ENCODE measurements at regions not wholly inside any gene's neighbourhood (a gene's known extent, or its start where the extent isn't known, plus 50 kb on each side); places are given as distances from the start of the nearest gene placed in this dataset.

DNA sequence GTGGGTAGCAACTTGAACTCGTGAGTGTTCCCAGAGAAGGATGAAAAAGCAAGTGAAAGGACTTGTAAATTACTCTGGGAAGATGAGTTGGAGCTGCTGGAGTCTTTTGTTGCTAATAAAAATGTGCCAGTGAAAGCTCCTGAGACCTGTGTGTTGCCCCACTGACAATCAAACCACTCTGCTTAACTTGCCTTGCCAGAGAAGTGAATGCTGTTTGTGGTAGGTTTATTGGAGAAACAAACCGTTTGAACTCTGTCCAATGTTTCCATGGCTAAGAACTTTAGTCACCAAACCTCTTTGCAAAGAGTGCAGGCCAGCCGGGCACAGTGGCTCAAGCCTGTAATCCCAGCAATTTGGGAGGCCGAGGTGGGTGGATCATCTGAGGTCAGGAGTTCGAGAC lies 586.9 kb downstream of the PCDH7 start:
- no peak for DNase-seq

DNA sequence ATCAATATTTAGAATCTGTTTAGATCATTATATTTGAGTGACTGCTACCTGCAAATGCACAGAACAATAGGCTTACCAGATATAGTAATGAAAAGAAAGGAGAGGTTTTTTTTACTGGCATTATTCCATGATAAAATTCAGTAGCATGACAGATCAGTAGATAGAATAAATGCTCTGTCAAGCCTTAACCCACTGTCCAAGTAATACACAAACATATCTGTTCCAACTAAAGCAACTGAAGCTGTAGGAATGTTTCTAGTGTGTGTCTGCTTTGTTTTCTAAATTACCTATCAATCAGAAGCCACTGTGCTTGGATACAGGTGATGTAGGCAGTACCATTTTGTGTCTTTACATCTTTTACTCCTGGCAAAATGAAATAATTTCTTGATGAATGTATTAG lies 604.6 kb downstream of the PCDH7 start:
- no peak for DNase-seq

DNA sequence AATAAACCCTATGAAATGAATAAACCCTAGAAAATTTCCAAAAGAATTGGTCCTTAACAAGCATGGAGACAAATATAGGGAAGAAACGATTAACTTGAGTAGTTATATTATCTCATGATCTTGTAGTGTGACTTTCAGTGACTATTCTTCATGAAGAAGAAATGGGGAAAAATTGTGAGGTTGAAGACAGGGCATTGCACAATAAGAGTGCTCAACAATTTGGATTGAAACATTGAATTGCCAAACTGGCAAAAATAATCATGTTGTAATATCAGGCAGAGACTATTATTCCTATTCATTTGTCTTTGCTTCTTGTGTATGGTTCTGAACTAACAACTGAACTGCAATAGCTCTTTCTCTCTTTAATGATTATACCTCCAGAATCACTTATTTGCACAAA lies 605.1 kb downstream of the PCDH7 start:
- no peak for DNase-seq

DNA sequence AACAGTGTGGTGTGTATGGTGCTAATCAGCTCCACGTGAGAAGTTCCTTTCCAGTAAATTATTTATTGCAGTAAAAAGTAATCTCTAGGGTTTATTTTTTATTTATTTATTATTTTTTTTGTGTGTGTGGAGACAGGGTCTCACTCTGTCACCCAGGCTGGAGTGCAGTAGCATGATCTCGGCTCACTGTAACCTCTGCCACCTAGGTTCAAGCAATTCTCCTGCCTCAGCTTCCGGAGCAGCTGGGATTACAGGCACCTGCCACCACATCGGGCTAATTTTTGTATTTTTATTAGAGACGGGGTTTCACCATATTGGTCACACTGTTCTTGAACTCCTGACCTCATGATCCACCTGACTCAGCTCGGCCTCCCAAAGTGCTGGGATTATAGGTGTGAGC lies 606.9 kb downstream of the PCDH7 start:
- DNase-seq = no peak

DNA sequence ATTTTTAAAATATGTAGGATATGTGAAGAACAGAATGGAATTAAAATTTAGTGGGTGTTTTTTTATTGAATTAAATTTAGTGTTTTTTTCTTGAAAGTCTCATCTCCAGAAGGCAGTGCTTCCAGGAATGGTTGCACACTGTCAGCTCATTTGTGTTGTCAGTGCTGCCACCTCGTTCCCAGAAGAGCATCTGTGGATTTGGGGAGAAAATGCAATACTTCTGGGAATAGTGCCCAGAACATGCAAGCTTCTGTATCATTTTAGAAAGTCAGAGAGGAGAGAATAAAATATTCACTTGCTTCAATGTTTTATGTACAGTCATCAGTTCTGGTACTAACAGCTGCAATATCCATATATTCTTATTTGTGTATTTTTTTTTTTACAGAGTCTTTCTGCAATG lies 608.8 kb downstream of the PCDH7 start:
- no peak for DNase-seq

DNA sequence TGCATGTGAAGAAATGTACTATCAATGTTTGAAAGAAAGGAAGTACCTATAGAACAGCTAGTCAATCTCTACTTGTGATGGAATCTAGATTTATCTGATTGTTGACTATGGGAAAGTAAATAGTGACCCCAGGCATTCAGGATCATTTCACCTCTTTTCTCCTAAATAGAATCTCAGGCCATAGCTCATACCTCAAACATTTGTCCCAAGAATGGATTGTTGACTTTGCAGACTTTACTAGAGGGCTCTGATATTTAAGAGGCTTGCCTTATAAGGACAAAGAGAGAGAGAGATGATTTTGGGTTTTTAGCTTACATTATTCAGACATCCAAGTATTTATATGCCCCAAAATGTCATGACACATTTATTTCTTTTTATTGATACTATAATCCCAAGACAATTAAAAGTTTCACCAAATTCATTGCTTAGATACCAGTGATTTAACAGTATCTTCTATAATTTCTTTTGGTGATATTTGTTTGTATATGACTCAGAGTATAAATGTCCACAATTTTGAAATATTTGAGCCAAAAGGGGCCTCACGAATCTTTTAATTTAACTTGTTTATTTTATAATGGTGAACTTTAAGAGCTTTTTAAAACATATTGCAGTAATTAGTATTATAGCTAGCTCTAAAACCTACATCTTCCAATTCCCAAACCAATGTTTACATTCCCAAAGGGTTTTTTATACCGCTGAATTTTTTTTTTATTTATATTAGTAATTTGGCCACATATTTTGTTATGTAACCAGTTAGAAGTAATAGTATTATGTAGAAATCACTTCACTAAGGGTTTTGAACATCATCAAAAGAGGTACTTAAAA lies 614.1 kb downstream of the PCDH7 start:
- no peak for DNase-seq

DNA sequence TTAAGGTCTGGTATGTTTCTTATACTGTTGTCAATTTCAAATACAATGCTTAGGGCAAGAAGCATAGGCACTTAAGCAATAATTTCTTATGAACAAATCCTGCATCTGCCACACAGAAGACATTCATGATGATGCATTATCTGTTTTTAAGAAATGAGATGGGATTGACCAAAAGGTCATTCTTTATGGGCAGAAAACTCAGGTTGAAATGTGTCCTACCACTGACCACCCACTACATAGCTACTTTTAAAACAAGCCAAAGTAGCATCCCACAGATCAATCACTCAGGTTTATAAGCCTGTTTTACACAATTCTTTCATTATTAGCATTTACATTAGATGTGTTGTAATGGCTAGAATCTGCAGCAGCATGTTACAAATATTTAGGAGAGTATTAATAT lies 617.8 kb downstream of the PCDH7 start:
- DNase-seq = no peak

DNA sequence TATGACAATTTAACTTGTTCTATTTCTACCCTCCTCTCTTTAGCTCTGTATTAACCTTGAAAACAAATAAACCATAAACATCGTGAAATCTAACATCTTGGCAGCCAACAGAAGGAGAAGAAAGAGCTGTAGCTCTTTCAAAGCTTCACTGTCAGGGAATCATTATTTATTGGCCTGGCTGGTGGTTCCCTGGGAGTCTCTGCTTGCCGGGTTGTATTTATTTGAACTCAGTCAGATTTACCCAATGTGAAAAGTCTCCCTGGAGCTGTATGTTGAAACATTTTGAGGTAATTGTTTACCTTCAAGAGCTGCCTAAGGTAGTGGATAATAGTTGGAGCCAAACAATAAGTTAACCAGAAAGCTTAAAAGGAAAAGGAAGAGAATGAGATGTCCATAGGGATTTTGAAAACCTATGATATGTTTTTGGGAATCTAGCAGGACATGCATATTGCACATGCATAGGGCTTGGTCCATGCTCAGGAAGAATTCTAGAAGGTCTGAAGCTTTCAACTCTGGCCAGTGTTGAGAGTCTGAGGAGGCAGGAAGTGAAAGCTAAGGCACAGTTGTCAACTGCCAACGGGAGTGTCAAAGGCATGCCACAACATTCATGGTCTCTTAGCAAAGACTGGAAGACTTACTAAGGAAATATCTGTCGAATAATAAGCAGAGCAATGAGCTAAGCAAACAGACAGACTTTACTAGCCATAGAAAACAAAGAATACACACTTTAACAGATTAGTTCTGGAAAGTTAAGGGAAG lies 621.6 kb downstream of the PCDH7 start:
- DNase-seq = no peak

DNA sequence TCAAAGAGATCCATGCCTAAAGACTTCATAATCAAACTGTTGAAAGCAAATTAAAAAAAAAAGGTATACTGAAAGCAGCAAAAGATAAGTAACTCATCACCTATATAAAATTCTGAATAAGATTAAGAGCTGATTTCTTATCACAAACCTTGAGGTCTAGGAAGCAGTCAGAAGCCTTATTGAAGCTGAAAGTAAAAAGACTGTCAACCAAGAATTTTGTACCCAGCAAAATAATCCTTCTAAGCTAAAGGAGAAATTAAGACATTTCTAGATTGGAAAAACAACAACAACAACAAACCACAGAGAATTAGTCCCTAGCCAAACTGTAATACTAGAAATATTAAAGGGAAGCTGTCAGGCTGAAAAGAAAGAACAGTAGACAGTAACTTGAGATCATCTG lies 622.9 kb downstream of the PCDH7 start:
- no peak for DNase-seq

DNA sequence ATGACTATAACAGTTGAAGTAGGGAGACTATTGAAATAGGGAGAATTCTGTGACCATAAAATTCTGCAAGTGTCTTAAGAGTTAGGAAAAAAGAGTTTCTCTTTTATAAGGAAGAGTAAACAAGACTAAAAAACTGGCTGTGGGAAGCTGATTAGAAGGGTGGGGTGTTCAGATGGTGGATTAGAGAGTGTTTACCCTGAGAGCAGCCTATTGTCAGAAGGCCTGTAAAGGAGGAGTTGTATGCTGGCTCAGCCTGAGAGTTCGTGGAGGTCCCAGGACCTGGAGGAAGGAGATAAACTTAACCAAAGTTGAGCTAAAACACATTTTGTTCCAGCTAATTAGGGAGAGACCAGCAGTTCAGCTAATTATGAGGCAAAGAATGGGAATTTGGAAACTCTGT lies 629.7 kb downstream of the PCDH7 start:
- DNase-seq = no peak

DNA sequence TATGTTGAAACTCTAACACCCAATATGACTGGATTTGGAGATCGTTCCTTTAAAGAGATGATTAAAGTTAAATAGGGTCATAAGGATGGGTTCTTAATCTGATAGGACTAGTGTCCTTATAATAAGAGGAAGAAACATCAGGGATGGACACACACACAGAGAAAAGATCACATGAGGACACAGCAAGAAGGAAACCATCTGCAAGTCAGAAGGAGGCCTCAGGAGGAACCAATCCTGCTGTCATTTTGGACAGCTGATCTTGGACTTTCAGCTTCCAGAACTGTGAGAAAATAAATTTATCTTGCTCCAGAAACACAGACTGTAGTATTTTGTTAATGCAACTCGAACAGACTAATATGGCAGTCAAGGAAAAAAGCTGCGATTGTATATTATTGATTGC lies 631.5 kb downstream of the PCDH7 start:
- no peak for DNase-seq

DNA sequence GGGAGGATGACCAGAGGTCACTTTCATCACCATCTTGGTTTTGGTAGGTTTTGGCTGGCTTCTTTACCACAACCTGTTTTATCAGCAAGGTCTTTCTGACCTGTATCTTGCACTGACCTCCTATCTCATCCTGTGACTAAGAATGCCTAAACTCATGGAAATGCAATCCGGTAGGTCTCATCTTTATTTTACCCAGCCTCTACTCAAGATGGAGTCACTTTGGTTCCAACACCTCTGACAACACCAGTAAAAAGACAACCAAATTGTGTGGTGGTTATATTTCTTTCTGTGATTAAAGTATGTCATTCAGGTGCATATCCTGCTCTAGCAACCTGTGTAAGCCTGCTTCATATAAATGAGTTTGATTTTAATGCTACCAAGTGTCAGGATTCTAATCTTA lies 636.7 kb downstream of the PCDH7 start:
- no peak for DNase-seq

DNA sequence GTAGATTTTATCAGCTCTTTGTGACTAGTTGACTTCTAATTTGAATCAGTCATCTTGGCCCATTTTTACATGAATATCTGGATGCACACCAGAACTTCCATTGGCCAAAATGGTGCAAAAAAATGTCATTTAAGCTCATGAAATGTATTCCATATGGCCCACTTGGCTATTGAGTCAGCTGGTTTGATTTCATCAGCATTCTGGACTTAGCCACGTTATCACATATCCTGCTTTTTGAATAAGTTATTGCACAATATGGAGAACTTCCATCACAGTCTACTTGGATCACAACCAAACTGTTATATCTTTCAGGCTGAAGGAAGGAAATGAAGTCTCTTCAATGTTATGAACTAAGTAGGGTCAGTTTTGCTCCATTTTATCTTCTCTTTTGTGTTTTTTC lies 640.6 kb downstream of the PCDH7 start:
- DNase-seq = no peak

DNA sequence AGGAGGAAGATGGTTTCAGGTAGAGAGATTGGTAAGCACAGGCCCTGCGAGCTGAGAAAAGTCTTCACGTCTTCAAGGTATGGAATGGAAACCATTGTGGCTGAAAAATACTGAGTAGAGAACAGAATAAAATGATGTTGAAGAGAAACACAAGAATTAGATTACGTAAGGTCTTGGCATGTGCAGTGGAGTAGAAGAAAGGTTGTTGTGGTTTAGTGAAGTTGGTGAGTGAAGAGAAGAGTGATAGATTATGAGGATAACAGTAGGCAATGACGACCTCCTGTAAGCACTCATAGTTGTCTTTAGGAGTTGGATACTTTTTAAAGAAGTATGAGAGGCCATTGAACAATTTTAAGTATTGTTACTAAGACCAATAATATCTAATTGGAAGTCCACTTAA lies 642.6 kb downstream of the PCDH7 start:
- no peak for DNase-seq

DNA sequence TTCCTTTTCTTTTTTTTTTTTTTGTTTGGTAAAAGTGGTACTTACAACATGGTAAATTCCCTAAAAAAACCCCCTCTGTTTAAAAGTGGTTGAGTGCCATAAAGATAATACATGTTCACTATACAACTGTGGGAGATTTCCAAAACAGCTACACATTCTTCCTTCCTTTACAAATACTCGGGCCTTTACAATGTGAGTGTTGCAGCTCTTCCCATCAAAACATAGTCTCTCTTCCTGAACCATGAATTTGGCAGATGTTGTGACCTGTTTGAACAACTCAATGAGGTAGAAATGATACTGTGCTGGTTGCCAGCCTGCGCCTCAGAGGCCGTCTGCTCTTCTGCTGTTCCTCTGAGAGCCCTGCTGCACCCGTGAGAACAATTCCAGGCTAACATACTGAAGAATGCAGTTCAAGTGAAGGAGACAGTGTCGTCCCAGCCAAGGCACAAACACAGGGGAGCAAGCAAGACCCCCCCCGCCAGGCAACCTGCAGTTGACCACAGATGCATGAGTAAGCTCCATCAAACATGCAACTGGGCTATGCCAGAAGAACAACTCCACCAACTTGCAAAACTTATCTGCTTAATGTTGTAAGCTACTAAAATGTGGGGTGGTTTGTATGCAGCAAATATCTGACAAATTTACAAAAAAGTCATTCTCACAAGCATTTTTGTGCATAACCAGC lies 645.0 kb downstream of the PCDH7 start:
- DNase-seq = no peak

DNA sequence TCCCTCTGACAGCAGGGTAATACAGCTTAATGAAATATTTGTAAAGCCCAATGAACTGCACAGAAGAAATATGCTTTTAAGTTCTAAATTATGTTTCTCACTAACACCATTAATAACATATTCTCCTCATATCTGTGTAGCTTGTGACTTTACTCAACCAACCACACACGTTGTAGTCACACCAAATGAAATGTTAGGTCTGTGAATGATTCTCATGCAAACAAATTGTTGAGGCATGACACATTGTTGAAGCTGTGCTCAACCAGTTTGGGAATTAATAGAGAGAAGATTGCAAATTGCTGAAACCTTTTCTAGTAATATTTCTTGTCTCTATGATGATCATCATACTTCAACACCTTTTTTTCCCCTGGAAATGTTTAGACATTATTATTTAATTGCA lies 645.9 kb downstream of the PCDH7 start:
- DNase-seq = no peak

DNA sequence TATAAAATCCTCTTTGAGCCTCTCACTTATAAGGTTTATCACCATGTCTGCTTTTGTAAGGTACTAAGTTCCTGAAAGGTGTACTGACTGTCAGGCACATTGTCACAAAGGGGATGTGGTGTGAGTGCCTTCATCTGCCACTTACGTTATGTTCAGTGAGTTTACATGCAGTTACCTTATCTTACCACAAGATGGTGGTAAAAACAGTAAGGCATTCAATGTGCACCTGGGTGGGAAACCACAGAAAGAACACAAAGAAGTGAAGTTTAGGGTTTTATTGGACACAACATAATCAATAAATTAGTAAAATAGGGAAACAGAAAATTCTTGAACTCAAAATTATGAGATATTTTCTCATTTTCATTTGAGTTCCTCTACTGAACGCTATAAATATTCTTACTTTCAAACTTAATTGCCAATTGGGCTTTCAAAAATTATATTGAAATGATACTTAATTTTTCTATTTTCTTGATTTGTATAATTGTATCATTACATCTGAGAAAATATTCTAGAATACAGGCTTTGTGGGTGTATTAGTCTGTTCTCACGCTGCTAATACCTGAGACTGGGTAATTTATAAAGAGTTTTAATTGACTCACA lies 650.8 kb downstream of the PCDH7 start:
- DNase-seq = peak; percentile 16

DNA sequence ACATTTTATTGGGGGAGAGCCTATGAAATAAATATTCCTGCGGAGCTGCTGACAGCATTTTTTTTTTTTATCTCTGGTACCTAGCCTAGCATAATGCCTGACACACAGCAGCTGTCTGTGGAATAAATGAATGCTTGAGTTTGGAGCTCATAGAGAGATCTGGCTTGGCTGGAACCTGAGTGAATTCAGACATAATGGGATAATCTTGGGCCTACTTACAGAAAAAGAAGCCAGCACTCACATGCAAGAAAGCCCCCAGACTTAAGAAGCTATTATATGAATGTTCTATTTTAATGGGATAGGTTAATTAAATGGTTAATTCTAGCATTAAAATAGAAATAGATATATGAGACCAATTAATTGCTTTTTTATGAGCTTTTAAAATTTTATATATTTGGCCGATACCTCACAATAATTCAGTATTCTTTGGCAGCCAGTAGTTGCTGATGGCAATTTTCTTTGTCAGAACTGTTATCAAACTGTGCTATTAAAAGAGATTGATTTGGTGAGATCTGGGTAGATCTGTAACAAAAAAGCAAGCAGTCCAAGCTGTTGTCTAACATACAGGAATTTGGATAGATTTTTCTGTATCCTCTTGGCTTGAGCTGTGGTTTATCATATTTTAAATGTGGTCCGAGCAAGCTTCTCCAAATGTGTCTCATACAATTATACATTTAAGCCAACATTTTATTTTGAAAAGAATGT lies 654.2 kb downstream of the PCDH7 start:
- no peak for DNase-seq

DNA sequence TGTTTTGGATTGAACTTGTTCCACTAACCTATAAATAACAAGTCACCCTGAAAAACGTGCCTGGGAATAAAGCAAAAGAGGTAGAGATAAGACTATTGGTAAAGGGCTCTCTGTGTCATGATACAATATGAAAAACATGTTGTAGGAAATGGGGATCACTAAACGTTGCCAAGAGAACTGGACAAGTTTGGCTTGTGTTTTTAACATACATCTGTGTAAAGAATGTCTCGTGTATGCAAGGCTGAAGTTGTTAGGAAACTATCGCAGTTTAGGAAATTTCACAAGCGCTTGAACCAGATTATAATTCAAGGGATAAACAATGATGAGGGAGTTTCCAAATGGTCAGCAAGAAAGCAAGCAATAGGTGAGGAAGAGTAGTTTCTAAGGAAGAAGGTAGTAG lies 655.8 kb downstream of the PCDH7 start:
- DNase-seq = no peak

DNA sequence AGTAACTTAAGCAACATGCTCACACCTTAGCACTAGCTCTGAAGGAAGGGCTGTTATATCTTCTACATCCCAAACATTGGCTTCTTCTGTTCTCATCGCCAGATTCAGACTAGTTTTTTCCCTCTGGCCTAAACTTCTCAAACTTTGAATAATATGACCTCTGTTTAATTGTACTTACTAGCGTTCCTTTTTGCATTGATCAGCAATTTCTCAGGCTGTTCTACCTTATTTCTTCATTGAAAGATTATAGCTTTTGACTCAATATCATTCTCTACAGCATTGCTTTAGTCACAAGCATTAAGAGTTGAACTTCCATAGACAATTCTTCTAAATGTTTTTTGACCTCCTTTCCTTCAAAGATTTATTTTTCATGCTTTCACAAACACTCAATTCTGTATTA lies 659.2 kb downstream of the PCDH7 start:
- DNase-seq = no peak

DNA sequence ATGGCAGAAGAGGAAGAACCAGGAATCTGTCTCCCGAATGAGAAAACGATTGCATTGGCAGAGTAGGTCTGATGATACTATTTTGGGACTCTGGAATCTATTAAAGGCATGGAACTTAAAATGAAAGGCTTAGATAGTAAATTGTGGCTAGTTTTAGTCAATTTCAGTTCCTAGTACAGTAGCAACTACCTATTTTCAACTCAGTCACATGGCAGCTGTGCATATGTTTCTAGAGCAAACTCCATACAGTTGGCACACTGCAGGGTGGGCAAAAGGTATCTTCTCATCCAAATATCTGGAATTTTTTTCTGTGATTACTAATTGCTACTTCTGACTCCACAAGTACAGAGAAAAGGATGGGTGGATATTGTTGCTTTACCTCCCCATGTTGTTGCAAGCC lies 663.6 kb downstream of the PCDH7 start:
- DNase-seq = no peak

DNA sequence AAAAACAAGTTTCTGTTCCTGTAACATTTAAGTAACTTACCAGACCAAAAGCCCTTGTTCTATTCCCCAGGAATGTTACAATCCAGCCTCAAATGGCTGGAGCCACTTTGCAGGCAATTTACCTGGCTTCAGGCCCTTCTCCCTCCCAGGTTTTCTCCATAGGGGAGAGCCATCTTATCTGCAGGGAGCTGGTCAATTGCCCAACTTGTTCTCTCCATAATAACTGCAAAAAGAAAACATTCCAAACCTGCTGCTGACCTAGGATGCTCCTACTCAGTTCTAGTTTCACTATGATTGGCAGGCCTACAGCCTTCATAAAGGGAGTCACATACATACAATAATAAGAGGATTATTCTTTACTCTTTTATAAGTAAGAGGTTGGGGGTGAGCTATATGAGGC lies 670.7 kb downstream of the PCDH7 start:
- no peak for DNase-seq

DNA sequence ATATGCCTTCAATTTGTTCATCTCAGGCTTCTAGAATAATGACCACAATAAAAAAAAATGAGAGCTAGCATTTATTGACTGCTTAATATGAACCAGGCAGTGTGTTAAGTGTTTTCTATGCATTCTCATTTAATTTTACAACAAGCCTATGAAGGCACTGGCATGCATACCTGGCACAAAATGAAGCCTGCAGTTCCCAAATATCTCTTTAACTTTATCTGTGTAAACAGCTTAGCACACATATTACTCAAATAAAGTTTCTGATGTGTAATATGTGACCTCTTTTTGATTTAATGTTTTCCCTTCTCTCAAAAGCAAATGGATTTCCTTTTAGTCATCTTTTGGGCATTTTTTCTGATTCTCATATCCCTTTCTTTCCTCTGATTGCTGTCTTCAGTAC lies 671.8 kb downstream of the PCDH7 start:
- DNase-seq = no peak

Data from NCI-H1048 (cell line).